Gastrocnemius medialis (tissue), 4 donors: ENCODE measurements at regions not wholly inside any gene's neighbourhood (a gene's known extent, or its start where the extent isn't known, plus 50 kb on each side); places are given as distances from the start of the nearest gene placed in this dataset.

Experiments
- POLR2A ChIP-seq, 2 donors: fragments of 450-650 bp; IDR thresholded peaks; one replicate each; pipeline ENCODE4 v1.6.1; 2017; ENCODE audit warnings: antibody characterized with exemption in 2 of 2, mild to moderate bottlenecking in 2 of 2, moderate library complexity in 2 of 2
- TF ChIP-seq, protein P1 (sequence below), 5 experiments: fragments of 450-650 bp in 3 of 5; fragments of 200-600 bp in 2 of 5; sonication (generic) in 2 of 5; IDR thresholded peaks in 4 of 5; conservative IDR thresholded peaks in 1 of 5; 1 replicate in 4 of 5; 2 replicates in 1 of 5; pipeline ENCODE4 v1.5.1; 2016 to 2019; ENCODE audit warnings: antibody characterized with exemption in 5 of 5, mild to moderate bottlenecking in 3 of 5, moderate library complexity in 3 of 5

DNA sequence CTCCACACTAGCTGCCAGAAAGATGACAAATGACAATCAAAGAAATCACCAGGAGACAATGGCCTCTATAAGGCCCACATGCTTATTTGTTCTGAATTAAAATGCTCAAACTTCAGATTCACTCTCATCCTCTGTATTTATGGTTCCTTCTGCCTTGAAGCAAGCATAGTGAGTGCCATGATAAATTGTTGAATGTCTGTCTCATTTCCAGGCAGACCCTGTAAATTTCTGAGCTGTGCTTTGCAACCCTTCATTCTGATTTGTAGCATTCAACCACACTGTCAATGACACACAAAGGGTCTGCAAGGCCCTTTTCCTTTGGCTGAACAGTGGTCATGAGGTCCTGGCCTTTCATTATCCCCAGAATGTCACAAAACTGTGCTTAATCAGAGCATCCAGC, 506.6 kb upstream of the GHITM start:
- TF ChIP-seq, protein P1, sequence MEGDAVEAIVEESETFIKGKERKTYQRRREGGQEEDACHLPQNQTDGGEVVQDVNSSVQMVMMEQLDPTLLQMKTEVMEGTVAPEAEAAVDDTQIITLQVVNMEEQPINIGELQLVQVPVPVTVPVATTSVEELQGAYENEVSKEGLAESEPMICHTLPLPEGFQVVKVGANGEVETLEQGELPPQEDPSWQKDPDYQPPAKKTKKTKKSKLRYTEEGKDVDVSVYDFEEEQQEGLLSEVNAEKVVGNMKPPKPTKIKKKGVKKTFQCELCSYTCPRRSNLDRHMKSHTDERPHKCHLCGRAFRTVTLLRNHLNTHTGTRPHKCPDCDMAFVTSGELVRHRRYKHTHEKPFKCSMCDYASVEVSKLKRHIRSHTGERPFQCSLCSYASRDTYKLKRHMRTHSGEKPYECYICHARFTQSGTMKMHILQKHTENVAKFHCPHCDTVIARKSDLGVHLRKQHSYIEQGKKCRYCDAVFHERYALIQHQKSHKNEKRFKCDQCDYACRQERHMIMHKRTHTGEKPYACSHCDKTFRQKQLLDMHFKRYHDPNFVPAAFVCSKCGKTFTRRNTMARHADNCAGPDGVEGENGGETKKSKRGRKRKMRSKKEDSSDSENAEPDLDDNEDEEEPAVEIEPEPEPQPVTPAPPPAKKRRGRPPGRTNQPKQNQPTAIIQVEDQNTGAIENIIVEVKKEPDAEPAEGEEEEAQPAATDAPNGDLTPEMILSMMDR (IDR thresholded peaks at IDR 0.05 in 4 of 5, conservative IDR thresholded peaks at IDR 0.05 in 1 of 5): no peak
- no peak for TF ChIP-seq POLR2A (IDR thresholded peaks at IDR 0.05)
